ENCODE measurements at regions not wholly inside any gene's neighbourhood (a gene's known extent, or its start where the extent isn't known, plus 50 kb on each side); places are given as distances from the start of the nearest gene placed in this dataset.

DNA sequence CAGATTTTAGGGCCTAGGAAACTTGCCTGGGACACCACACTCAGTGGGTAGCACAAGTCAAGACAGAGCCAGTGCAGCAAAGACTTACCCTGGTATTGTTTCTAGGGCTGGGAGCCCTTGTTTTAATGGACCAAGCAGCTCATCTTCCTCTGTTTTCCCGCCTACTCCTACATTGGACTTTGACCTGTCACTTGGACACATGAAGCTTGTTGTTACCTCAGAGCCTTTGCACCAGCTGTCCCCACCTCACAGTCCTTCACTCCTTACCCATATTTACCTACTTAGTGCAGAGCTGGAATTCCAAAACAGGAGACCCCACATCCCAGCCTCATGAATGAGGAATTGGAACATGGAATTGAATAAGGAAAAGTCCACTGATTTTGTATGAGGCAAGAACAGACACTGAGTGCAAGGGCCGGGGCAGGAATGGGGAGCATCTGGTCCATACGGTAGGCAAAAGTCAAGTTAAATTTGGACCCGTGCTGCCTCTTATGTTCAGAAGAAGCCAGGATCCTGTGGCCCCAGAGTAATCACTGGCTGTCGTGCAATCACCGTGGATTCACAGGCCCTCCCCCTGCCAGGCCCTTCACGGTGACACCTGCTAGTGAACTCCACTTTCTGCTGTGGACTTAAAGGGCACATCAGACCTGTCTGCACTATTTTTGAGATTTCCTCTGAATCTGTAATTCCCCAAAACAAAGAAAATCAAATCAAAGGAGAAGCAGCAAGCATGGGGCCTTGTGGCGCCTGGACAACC is 236.9 kb upstream of the PMEPA1 start:
- no peaks in the 10 kb centered on the region for H3K27me3 ChIP-seq (ENCODE audit: insufficient read depth)
- Mint-ChIP-seq H3K27me3 (ENCODE audit: insufficient read depth, low read depth, poor library complexity) (peaks cover 15% of the 10 kb centered on the region), H3K4me3 (no peak overlapping the region), H3K36me3 (ENCODE audit: low read depth) (no peaks in the 10 kb centered on the region), H3K9me3 (peaks cover 9% of the 10 kb centered on the region), H3K27ac (no peak overlapping the region), H3K4me1 (0 out of 3 replicates have a peak, but pooled peaks cover 2% of the 10 kb centered on the region)
- DNase-seq (ENCODE audit: low spot score) (no peak), ATAC-seq (no peak)
- no peak overlapping the region for H3K27ac ChIP-seq (ENCODE audit: low read depth)
- no peak overlapping the region for H3K4me2 ChIP-seq
- H3K9me2 ChIP-seq (ENCODE audit: insufficient read depth) = no peaks in the 10 kb centered on the region; the same call in 1 of the 2 replicates
- H3K36me3 ChIP-seq (ENCODE audit: insufficient read depth) = no peaks in the 10 kb centered on the region
- TF ChIP-seq, protein P1, sequence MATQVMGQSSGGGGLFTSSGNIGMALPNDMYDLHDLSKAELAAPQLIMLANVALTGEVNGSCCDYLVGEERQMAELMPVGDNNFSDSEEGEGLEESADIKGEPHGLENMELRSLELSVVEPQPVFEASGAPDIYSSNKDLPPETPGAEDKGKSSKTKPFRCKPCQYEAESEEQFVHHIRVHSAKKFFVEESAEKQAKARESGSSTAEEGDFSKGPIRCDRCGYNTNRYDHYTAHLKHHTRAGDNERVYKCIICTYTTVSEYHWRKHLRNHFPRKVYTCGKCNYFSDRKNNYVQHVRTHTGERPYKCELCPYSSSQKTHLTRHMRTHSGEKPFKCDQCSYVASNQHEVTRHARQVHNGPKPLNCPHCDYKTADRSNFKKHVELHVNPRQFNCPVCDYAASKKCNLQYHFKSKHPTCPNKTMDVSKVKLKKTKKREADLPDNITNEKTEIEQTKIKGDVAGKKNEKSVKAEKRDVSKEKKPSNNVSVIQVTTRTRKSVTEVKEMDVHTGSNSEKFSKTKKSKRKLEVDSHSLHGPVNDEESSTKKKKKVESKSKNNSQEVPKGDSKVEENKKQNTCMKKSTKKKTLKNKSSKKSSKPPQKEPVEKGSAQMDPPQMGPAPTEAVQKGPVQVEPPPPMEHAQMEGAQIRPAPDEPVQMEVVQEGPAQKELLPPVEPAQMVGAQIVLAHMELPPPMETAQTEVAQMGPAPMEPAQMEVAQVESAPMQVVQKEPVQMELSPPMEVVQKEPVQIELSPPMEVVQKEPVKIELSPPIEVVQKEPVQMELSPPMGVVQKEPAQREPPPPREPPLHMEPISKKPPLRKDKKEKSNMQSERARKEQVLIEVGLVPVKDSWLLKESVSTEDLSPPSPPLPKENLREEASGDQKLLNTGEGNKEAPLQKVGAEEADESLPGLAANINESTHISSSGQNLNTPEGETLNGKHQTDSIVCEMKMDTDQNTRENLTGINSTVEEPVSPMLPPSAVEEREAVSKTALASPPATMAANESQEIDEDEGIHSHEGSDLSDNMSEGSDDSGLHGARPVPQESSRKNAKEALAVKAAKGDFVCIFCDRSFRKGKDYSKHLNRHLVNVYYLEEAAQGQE (IDR thresholded peaks at IDR 0.05; ENCODE audit: unreplicated experiment) = no peak
- TF ChIP-seq EZH2phosphoT487 (IDR thresholded peaks at IDR 0.05; ENCODE audit: unreplicated experiment) = no peak
- TF ChIP-seq NANOG (IDR thresholded peaks at IDR 0.05; ENCODE audit: borderline replicate concordance) = no peak
- TF ChIP-seq ZNF114 (CRISPR knock-in tag; IDR thresholded peaks at IDR 0.05) = no peak
- no peak for TF ChIP-seq CREB1 (CRISPR knock-in tag; IDR thresholded peaks at IDR 0.05; ENCODE audit: low read depth)
- TF ChIP-seq, protein P2, sequence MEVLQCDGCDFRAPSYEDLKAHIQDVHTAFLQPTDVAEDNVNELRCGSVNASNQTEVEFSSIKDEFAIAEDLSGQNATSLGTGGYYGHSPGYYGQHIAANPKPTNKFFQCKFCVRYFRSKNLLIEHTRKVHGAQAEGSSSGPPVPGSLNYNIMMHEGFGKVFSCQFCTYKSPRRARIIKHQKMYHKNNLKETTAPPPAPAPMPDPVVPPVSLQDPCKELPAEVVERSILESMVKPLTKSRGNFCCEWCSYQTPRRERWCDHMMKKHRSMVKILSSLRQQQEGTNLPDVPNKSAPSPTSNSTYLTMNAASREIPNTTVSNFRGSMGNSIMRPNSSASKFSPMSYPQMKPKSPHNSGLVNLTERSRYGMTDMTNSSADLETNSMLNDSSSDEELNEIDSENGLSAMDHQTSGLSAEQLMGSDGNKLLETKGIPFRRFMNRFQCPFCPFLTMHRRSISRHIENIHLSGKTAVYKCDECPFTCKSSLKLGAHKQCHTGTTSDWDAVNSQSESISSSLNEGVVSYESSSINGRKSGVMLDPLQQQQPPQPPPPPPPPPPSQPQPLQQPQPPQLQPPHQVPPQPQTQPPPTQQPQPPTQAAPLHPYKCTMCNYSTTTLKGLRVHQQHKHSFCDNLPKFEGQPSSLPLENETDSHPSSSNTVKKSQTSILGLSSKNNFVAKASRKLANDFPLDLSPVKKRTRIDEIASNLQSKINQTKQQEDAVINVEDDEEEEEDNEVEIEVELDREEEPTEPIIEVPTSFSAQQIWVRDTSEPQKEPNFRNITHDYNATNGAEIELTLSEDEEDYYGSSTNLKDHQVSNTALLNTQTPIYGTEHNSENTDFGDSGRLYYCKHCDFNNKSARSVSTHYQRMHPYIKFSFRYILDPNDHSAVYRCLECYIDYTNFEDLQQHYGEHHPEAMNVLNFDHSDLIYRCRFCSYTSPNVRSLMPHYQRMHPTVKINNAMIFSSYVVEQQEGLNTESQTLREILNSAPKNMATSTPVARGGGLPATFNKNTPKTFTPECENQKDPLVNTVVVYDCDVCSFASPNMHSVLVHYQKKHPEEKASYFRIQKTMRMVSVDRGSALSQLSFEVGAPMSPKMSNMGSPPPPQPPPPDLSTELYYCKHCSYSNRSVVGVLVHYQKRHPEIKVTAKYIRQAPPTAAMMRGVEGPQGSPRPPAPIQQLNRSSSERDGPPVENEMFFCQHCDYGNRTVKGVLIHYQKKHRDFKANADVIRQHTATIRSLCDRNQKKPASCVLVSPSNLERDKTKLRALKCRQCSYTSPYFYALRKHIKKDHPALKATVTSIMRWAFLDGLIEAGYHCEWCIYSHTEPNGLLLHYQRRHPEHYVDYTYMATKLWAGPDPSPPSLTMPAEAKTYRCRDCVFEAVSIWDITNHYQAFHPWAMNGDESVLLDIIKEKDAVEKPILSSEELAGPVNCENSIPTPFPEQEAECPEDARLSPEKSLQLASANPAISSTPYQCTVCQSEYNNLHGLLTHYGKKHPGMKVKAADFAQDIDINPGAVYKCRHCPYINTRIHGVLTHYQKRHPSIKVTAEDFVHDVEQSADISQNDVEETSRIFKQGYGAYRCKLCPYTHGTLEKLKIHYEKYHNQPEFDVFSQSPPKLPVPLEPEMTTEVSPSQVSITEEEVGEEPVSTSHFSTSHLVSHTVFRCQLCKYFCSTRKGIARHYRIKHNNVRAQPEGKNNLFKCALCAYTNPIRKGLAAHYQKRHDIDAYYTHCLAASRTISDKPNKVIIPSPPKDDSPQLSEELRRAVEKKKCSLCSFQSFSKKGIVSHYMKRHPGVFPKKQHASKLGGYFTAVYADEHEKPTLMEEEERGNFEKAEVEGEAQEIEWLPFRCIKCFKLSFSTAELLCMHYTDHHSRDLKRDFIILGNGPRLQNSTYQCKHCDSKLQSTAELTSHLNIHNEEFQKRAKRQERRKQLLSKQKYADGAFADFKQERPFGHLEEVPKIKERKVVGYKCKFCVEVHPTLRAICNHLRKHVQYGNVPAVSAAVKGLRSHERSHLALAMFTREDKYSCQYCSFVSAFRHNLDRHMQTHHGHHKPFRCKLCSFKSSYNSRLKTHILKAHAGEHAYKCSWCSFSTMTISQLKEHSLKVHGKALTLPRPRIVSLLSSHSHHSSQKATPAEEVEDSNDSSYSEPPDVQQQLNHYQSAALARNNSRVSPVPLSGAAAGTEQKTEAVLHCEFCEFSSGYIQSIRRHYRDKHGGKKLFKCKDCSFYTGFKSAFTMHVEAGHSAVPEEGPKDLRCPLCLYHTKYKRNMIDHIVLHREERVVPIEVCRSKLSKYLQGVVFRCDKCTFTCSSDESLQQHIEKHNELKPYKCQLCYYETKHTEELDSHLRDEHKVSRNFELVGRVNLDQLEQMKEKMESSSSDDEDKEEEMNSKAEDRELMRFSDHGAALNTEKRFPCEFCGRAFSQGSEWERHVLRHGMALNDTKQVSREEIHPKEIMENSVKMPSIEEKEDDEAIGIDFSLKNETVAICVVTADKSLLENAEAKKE (CRISPR knock-in tag; IDR thresholded peaks at IDR 0.05) = no peak
- no peak for TF ChIP-seq POLR2AphosphoS5 (IDR thresholded peaks at IDR 0.05; ENCODE audit: low read depth)
- no peaks in the 10 kb centered on the region for H3K79me2 ChIP-seq (replicated peaks; ENCODE audit: insufficient read depth)
- no peaks in the 10 kb centered on the region for H4K20me1 ChIP-seq (replicated peaks; ENCODE audit: insufficient read depth)
- no peaks in the 10 kb centered on the region for H3F3A ChIP-seq (replicated peaks; ENCODE audit: low read depth)
- H3K4me1 ChIP-seq (ENCODE audit: insufficient read depth) = no peaks in the 10 kb centered on the region
- no peak overlapping the region for H2AFZ ChIP-seq
- H3K4me3 ChIP-seq = no peak overlapping the region
